Stimulated activated CD4-positive, alpha-beta T cell treated with anti-CD3 and anti-CD28 coated beads, Interleukin-15, amount 100 ng/mL, for 48 hours (primary cell): ENCODE measurements at regions not wholly inside any gene's neighbourhood (a gene's known extent, or its start where the extent isn't known, plus 50 kb on each side); places are given as distances from the start of the nearest gene placed in this dataset.

Experiments used
- DNase-seq, 2 donors: peaks; one replicate each; pipeline ENCODE4 v3.0.0-alpha.2; 2020; ENCODE audit warnings: low read depth in 2 of 2

GRCh38 chr11:129267716-129268115 is 75.6 kb upstream of the ARHGAP32 start:
- no peak for DNase-seq

GRCh38 chr11:129266536-129266935 is 74.4 kb upstream of the ARHGAP32 start:
- DNase-seq, result no peak

GRCh38 chr11:129265125-129265788 is 73.1 kb upstream of the ARHGAP32 start:
- DNase-seq, result no peak

- no peak for DNase-seq
Measured at GRCh38 chr11:129264114-129264513, 72.0 kb upstream of the ARHGAP32 start.

GRCh38 chr11:129260750-129261149 is 68.6 kb upstream of the ARHGAP32 start:
- no peak for DNase-seq

GRCh38 chr11:129259931-129260348 is 67.8 kb upstream of the ARHGAP32 start:
- no peak for DNase-seq

GRCh38 chr11:129258205-129258604 is 66.1 kb upstream of the ARHGAP32 start:
- DNase-seq, result no peak

GRCh38 chr11:129257512-129257911 is 65.4 kb upstream of the ARHGAP32 start:
- DNase-seq, result no peak

GRCh38 chr11:129252621-129253020 is 60.5 kb upstream of the ARHGAP32 start:
- DNase-seq, result no peak

- DNase-seq, result no peak
Measured at GRCh38 chr11:129251067-129251466, 58.9 kb upstream of the ARHGAP32 start.

- no peak for DNase-seq
Measured at GRCh38 chr11:129249923-129250322, 57.8 kb upstream of the ARHGAP32 start.

- no peak for DNase-seq
Measured at GRCh38 chr11:129249351-129249750, 57.2 kb upstream of the ARHGAP32 start.

GRCh38 chr11:129248618-129249017 is 56.5 kb upstream of the ARHGAP32 start:
- no peak for DNase-seq

- DNase-seq, result no peak
Measured at GRCh38 chr11:129247135-129247534, 55.0 kb upstream of the ARHGAP32 start.

- DNase-seq, result no peak
Measured at GRCh38 chr11:129242855-129243254, 50.7 kb upstream of the ARHGAP32 start.
